Mesendoderm (in vitro differentiated cells): ENCODE measurements at regions not wholly inside any gene's neighbourhood (a gene's known extent, or its start where the extent isn't known, plus 50 kb on each side); places are given as distances from the start of the nearest gene placed in this dataset.
A peak's percentile ranks its signal among the peaks of the same experiment; 100 is the strongest.

Source experiments
- DNase-seq: peaks from one replicate; pipeline ENCODE4 v3.0.0; 2013
- H2AK5ac ChIP-seq: 2 replicates; pipeline ENCODE4 v1.6.1; 2013; ENCODE audit warnings: low read length, inconsistent platforms
- H2BK120ac ChIP-seq: 2 replicates; pipeline ENCODE4 v1.6.1; 2013; ENCODE audit warnings: low read depth, mild to moderate bottlenecking, low read length, moderate library complexity, mixed read lengths
- H2BK15ac ChIP-seq: replicated peaks from 2 replicates; pipeline ENCODE4 v1.6.1; 2013; ENCODE audit warnings: low read depth, mild to moderate bottlenecking, moderate library complexity
- H2BK5ac ChIP-seq: 2 replicates; pipeline ENCODE4 v1.6.1; 2013; ENCODE audit warnings: low read length, inconsistent platforms
- H3K18ac ChIP-seq: 2 replicates; pipeline ENCODE4 v1.6.1; 2013; ENCODE audit warnings: mild to moderate bottlenecking, low read length, mixed read lengths
- H3K23ac ChIP-seq: one replicate; pipeline ENCODE4 v1.6.1; 2013; ENCODE audit warnings: low read length
- H3K27ac ChIP-seq: 2 replicates; pipeline ENCODE4 v1.5.1; 2013; ENCODE audit warnings: low read depth, mild to moderate bottlenecking, inconsistent platforms, low read length, moderate library complexity
- H3K27me3 ChIP-seq: 2 replicates; pipeline ENCODE4 v1.6.1; 2013; ENCODE audit warnings: low read length, control low read depth, mild to moderate bottlenecking, inconsistent platforms; ENCODE audit not compliant: insufficient read depth, poor library complexity
- H3K36me3 ChIP-seq: 2 replicates; pipeline ENCODE4 v1.6.1; 2013; ENCODE audit warnings: low read length, inconsistent platforms; ENCODE audit not compliant: control insufficient read depth, insufficient read depth
- H3K4ac ChIP-seq: one replicate; pipeline ENCODE4 v1.6.1; 2013; ENCODE audit warnings: low read depth, mild to moderate bottlenecking, low read length, moderate library complexity
- H3K4me1 ChIP-seq: 2 replicates; pipeline ENCODE4 v1.6.1; 2013; ENCODE audit warnings: low read depth, low read length, inconsistent platforms; ENCODE audit not compliant: control insufficient read depth
- H3K4me2 ChIP-seq: 2 replicates; pipeline ENCODE4 v1.6.1; 2013; ENCODE audit warnings: low read length
- H3K4me3 ChIP-seq: 2 replicates; pipeline ENCODE4 v1.5.1; 2013; ENCODE audit warnings: mild to moderate bottlenecking, low read length
- H3K56ac ChIP-seq: one replicate; pipeline ENCODE4 v1.6.1; 2013; ENCODE audit warnings: low read length
- H3K79me1 ChIP-seq: 2 replicates; pipeline ENCODE4 v1.6.1; 2013; ENCODE audit warnings: low read length, inconsistent platforms
- H3K79me2 ChIP-seq: 2 replicates; pipeline ENCODE4 v1.6.1; 2013; ENCODE audit warnings: mild to moderate bottlenecking, low read length; ENCODE audit not compliant: control insufficient read depth, insufficient read depth
- H3K9ac ChIP-seq: 2 replicates; pipeline ENCODE4 v1.6.1; 2013; ENCODE audit warnings: low read length, inconsistent platforms
- H4K5ac ChIP-seq: one replicate; pipeline ENCODE4 v1.6.1; 2013; ENCODE audit warnings: low read length
- H4K8ac ChIP-seq: one replicate; pipeline ENCODE4 v1.6.1; 2013; ENCODE audit warnings: low read depth, mild to moderate bottlenecking, control low read depth, low read length, moderate library complexity
- WGBS: extraction: QIAGEN DNeasy Blood & Tissue Kit; methylation state at CpG from one replicate; pipeline ENCODE4 v1.1.7; 2013; ENCODE audit warnings: low lambda C conversion rate, missing lambda C conversion rate; ENCODE audit not compliant: insufficient coverage; ENCODE audit errors: extremely low coverage; 5-methylcytosine and 5-hydroxymethylcytosine counted together

DNA sequence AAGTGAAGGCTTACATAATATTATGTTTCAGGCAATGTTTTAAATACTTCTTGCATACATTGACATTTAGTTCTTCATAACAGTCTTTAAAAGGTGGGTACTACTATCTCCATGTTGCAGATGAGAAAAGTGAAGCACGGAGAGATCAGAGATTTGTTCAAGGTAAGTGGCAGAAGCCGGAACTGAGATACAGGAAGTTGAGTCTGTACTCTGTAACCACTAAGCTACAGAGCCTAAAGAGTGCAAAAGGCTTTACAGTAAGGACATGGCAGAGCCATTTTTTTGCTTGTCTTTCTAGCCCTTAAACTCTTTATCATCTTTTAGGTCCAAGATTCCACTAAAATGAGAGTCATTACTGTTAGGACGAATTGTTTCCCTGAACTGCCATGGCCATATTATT is 186.5 kb upstream of the PEX5L start:
- Histone ChIP-seq H3K27me3 (no peaks in the 10 kb centered on the region), H3K9ac (no peak overlapping the region), H3K4me3 (no peak overlapping the region), H4K5ac (no peak overlapping the region), H3K56ac (no peak overlapping the region), H3K36me3 (no peaks in the 10 kb centered on the region), H3K4me1 (no peaks in the 10 kb centered on the region), H3K23ac (no peak overlapping the region), H2BK120ac (no peak overlapping the region), H3K4me2 (no peak overlapping the region), H2BK15ac (no peak overlapping the region), H3K27ac (no peak overlapping the region), H2AK5ac (no peak overlapping the region), H3K79me1 (no peaks in the 10 kb centered on the region), H3K79me2 (no peaks in the 10 kb centered on the region), H3K4ac (no peak overlapping the region), H4K8ac (no peak overlapping the region), H3K18ac (no peak overlapping the region), H2BK5ac (no peak overlapping the region)
- no CpG with 5 or more reads among the region's 3 CpGs for WGBS
- no peak for DNase-seq

DNA sequence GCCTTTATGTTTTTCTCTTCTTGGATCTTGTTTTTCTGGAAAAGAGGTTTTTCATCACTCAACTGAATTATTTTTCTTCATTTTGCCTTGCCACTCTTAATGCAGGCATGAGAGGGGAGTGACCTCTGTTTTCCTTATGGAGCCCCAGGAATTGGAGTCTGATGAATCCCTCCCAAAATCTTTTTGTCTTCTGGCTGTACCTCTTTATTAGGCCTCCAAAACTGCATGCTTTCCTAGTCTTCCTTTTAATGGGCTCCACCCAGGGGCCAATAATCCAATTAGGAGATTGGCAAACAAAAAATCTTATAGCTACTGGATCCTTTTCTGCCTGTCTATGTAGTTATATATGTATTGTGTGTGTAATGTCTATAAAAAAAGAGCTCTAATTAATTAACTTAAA is 192.4 kb upstream of the PEX5L start:
- H3K79me1 ChIP-seq, result no peaks in the 10 kb centered on the region
- no peak overlapping the region for H3K27ac ChIP-seq
- no peak overlapping the region for H2BK120ac ChIP-seq
- H2BK15ac ChIP-seq, result no peak overlapping the region
- no peak overlapping the region for H3K4me2 ChIP-seq
- H2BK5ac ChIP-seq, result no peak overlapping the region
- no peaks in the 10 kb centered on the region for H3K4me1 ChIP-seq
- no peak overlapping the region for H3K4ac ChIP-seq
- no peak overlapping the region for H3K18ac ChIP-seq
- H3K23ac ChIP-seq, result no peak overlapping the region
- peak; percentile 35 for DNase-seq
- H3K56ac ChIP-seq, result no peak overlapping the region
- no peak overlapping the region for H3K4me3 ChIP-seq
- H4K8ac ChIP-seq, result no peak overlapping the region
- H3K27me3 ChIP-seq, result no peaks in the 10 kb centered on the region
- H3K79me2 ChIP-seq, result no peaks in the 10 kb centered on the region
- H3K36me3 ChIP-seq, result no peaks in the 10 kb centered on the region
- no peak overlapping the region for H2AK5ac ChIP-seq
- no peak overlapping the region for H4K5ac ChIP-seq
- no peak overlapping the region for H3K9ac ChIP-seq

DNA sequence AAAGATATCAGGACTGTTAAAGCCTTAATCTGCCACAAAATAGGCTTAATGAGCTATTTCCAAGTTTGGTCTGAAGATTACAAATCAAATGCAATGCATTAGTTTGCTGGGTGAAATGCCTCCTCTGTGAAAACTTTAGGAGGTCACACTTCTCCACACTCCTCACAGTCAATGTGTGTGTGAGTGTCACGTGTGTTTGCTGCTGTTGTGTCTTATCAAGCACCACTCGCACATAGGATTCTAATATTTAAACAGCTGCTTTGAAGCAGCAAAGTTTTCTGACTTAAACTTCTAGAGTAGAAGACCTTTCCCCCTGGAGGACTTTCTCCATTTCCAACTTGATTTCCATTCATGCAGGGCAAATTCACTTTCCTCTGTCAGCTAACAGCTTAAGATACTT is 203.2 kb upstream of the PEX5L start:
- no peak overlapping the region for H2BK15ac ChIP-seq
- H3K79me2 ChIP-seq, result no peaks in the 10 kb centered on the region
- no peaks in the 10 kb centered on the region for H3K79me1 ChIP-seq
- H2AK5ac ChIP-seq, result no peak overlapping the region
- H2BK120ac ChIP-seq, result no peak overlapping the region
- no peaks in the 10 kb centered on the region for H3K36me3 ChIP-seq
- no peak overlapping the region for H3K4me3 ChIP-seq
- no peak overlapping the region for H4K5ac ChIP-seq
- DNase-seq, result no peak
- H3K4me2 ChIP-seq, result no peak overlapping the region
- H3K18ac ChIP-seq, result no peak overlapping the region
- no peak overlapping the region for H3K56ac ChIP-seq
- WGBS, result no CpG with 5 or more reads among the region's 2 CpGs
- no peak overlapping the region for H3K9ac ChIP-seq
- H2BK5ac ChIP-seq, result no peak overlapping the region
- H3K23ac ChIP-seq, result no peak overlapping the region
- no peaks in the 10 kb centered on the region for H3K27me3 ChIP-seq
- H3K27ac ChIP-seq, result no peak overlapping the region
- no peak overlapping the region for H3K4ac ChIP-seq
- H4K8ac ChIP-seq, result no peak overlapping the region
- no peaks in the 10 kb centered on the region for H3K4me1 ChIP-seq

DNA sequence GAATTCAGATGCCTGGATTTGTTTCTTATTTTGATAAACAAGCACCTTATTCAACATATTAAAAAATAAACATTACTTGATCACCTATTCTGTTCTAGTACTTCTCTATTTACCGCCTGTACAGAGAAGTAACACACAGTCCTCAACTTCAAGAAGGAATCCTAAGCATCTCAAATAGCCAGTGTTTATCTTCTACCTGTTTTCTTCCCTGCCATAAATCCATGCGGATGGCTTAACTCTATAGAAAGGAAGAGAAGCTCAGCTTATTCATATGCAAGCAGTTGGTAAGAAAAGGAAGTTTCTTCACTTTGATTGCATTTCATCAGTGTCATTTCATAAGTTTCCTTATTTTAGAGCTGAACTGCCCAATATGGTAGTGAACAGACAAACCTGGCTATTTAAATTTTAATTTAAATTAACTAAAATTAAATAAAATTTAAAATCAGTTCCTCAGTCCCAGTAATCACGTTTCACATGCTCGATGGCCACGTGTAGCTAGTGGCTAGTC is 210.0 kb upstream of the PEX5L start:
- Histone ChIP-seq H4K8ac (no peak overlapping the region), H3K27me3 (no peaks in the 10 kb centered on the region), H3K36me3 (no peaks in the 10 kb centered on the region), H3K56ac (no peak overlapping the region), H3K9ac (no peak overlapping the region), H2AK5ac (no peak overlapping the region), H3K4me3 (no peak overlapping the region), H3K4me2 (no peak overlapping the region), H3K23ac (no peak overlapping the region), H2BK120ac (no peak overlapping the region), H3K79me1 (no peaks in the 10 kb centered on the region), H2BK15ac (no peak overlapping the region), H3K4me1 (no peaks in the 10 kb centered on the region), H3K18ac (no peak overlapping the region), H3K79me2 (no peaks in the 10 kb centered on the region), H2BK5ac (no peak overlapping the region), H3K4ac (no peak overlapping the region), H4K5ac (no peak overlapping the region), H3K27ac (no peak overlapping the region)
- WGBS, result no CpG with 5 or more reads among the region's 5 CpGs
- DNase-seq, result peak; percentile 1

DNA sequence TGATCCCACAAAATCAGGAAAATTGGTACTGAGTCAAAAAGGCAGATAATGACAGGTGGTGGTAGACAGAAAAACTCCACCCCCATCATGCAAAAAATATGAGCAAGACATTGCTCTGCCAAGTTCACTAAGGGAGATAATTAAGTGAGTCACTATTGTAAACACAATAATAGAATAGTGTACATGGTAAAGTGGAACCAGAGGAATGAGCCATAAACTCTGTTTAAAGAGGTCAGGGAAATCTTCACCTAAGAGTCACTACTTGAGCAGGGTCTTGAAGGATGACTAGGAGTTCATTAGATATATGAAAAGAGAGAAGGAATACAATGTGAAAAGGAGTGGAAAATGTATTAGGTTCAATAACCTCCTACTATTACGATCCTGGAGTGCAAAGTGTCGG is 213.4 kb upstream of the PEX5L start:
- Histone ChIP-seq H2AK5ac (no peak overlapping the region), H3K27me3 (no peaks in the 10 kb centered on the region), H3K18ac (no peak overlapping the region), H3K4me2 (no peak overlapping the region), H3K79me1 (no peaks in the 10 kb centered on the region), H3K9ac (no peak overlapping the region), H3K23ac (no peak overlapping the region), H3K56ac (no peak overlapping the region), H3K4me1 (no peaks in the 10 kb centered on the region), H3K36me3 (no peaks in the 10 kb centered on the region), H3K4me3 (no peak overlapping the region), H2BK5ac (no peak overlapping the region), H2BK120ac (no peak overlapping the region), H3K79me2 (no peaks in the 10 kb centered on the region), H4K8ac (no peak overlapping the region), H2BK15ac (no peak overlapping the region), H4K5ac (no peak overlapping the region), H3K4ac (no peak overlapping the region), H3K27ac (no peak overlapping the region)
- WGBS, result no CpG with 5 or more reads among the region's 2 CpGs
- no peak for DNase-seq

DNA sequence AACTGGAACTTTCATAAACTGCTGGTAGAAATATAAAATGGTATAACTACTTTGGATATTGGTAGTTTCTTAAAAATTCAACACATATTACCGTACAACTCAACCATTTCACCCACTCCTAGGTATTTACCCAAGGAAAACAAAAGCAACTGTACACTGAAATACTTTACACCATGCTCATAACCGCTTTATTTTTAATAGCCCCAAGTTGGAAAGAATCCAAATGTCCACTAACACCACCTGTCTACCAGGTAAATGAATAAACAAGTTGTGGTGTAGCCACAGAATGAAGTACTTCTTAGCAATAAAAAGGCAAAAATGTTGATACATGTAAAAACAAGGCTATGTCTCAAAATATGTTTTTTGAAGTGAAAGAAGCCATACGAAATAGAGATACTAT is 215.9 kb upstream of the PEX5L start:
- DNase-seq, result no peak
- no peak overlapping the region for H2BK15ac ChIP-seq
- H3K27me3 ChIP-seq, result no peaks in the 10 kb centered on the region
- no peak overlapping the region for H4K5ac ChIP-seq
- H3K56ac ChIP-seq, result no peak overlapping the region
- H3K4ac ChIP-seq, result no peak overlapping the region
- H3K36me3 ChIP-seq, result no peaks in the 10 kb centered on the region
- no peak overlapping the region for H3K27ac ChIP-seq
- no peak overlapping the region for H3K4me3 ChIP-seq
- H2BK5ac ChIP-seq, result no peak overlapping the region
- H3K79me1 ChIP-seq, result no peaks in the 10 kb centered on the region
- H3K9ac ChIP-seq, result no peak overlapping the region
- H2AK5ac ChIP-seq, result no peak overlapping the region
- no peak overlapping the region for H3K23ac ChIP-seq
- no CpG with 5 or more reads among the region's 3 CpGs for WGBS
- H2BK120ac ChIP-seq, result no peak overlapping the region
- no peaks in the 10 kb centered on the region for H3K4me1 ChIP-seq
- no peak overlapping the region for H3K4me2 ChIP-seq
- no peak overlapping the region for H3K18ac ChIP-seq
- H4K8ac ChIP-seq, result no peak overlapping the region
- no peaks in the 10 kb centered on the region for H3K79me2 ChIP-seq
